Neuron (in vitro differentiated cells): ENCODE measurements at regions not wholly inside any gene's neighbourhood (a gene's known extent, or its start where the extent isn't known, plus 50 kb on each side); places are given as distances from the start of the nearest gene placed in this dataset.

Experiments used
- H2AFZ ChIP-seq: one replicate; pipeline ENCODE4 v1.6.1; 2013; ENCODE audit warnings: low read depth, mild to moderate bottlenecking, inconsistent platforms, low read length, moderate library complexity
- H3K27me3 ChIP-seq: one replicate; pipeline ENCODE4 v1.6.1; 2013; ENCODE audit warnings: low read length; ENCODE audit not compliant: insufficient read depth
- H3K36me3 ChIP-seq: one replicate; pipeline ENCODE4 v1.6.1; 2013; ENCODE audit warnings: low read length; ENCODE audit not compliant: insufficient read depth
- H3K4me1 ChIP-seq: one replicate; pipeline ENCODE4 v1.6.1; 2013; ENCODE audit warnings: low read length; ENCODE audit not compliant: insufficient read depth
- H3K4me3 ChIP-seq: 2 replicates; pipeline ENCODE4 v1.5.1; 2013; ENCODE audit warnings: mild to moderate bottlenecking, low read length, moderate library complexity
- H3K9me3 ChIP-seq: one replicate; pipeline ENCODE4 v1.6.1; 2013; ENCODE audit warnings: low read length

- no peak overlapping the region for H3K4me3 ChIP-seq
- H3K27me3 ChIP-seq, result peaks cover 7% of the 10 kb centered on the region
- H3K36me3 ChIP-seq, result no peaks in the 10 kb centered on the region
- H3K9me3 ChIP-seq, result no peaks in the 10 kb centered on the region
- H2AFZ ChIP-seq, result no peak overlapping the region
- no peaks in the 10 kb centered on the region for H3K4me1 ChIP-seq
Observed at GRCh38 chr2:235146871-235147565, 195.2 kb downstream of the SH3BP4 start.

GRCh38 chr2:235148201-235149170 lies 196.7 kb downstream of the SH3BP4 start:
- Histone ChIP-seq H3K36me3 (no peaks in the 10 kb centered on the region), H3K9me3 (no peaks in the 10 kb centered on the region), H2AFZ (no peak overlapping the region), H3K4me3 (no peak overlapping the region), H3K4me1 (no peaks in the 10 kb centered on the region), H3K27me3 (peaks cover 7% of the 10 kb centered on the region)

GRCh38 chr2:235149240-235149659 lies 197.4 kb downstream of the SH3BP4 start:
- Histone ChIP-seq H3K4me3 (no peak overlapping the region), H3K4me1 (no peaks in the 10 kb centered on the region), H3K36me3 (no peaks in the 10 kb centered on the region), H2AFZ (no peak overlapping the region), H3K27me3 (peaks cover 6% of the 10 kb centered on the region), H3K9me3 (no peaks in the 10 kb centered on the region)

GRCh38 chr2:235149736-235150135 lies 197.9 kb downstream of the SH3BP4 start:
- H3K4me3 ChIP-seq, result no peak overlapping the region
- H3K27me3 ChIP-seq, result peaks cover 3% of the 10 kb centered on the region
- H3K9me3 ChIP-seq, result no peaks in the 10 kb centered on the region
- H3K4me1 ChIP-seq, result no peaks in the 10 kb centered on the region
- no peak overlapping the region for H2AFZ ChIP-seq
- no peaks in the 10 kb centered on the region for H3K36me3 ChIP-seq

GRCh38 chr2:235151152-235151551 lies 199.3 kb downstream of the SH3BP4 start:
- Histone ChIP-seq H3K4me3 (no peak overlapping the region), H3K9me3 (no peaks in the 10 kb centered on the region), H2AFZ (no peak overlapping the region), H3K27me3 (no peaks in the 10 kb centered on the region), H3K4me1 (no peaks in the 10 kb centered on the region), H3K36me3 (no peaks in the 10 kb centered on the region)

GRCh38 chr2:235155163-235155562 lies 203.3 kb downstream of the SH3BP4 start:
- Histone ChIP-seq H3K4me1 (no peaks in the 10 kb centered on the region), H3K4me3 (no peak overlapping the region), H3K9me3 (no peaks in the 10 kb centered on the region), H3K36me3 (no peaks in the 10 kb centered on the region), H2AFZ (no peak overlapping the region), H3K27me3 (no peaks in the 10 kb centered on the region)

- H3K4me3 ChIP-seq, result no peak overlapping the region
- H3K27me3 ChIP-seq, result no peaks in the 10 kb centered on the region
- H3K9me3 ChIP-seq, result no peaks in the 10 kb centered on the region
- no peak overlapping the region for H2AFZ ChIP-seq
- no peaks in the 10 kb centered on the region for H3K36me3 ChIP-seq
- H3K4me1 ChIP-seq, result no peaks in the 10 kb centered on the region
Observed at GRCh38 chr2:235156055-235156454, 204.2 kb downstream of the SH3BP4 start.

GRCh38 chr2:235157746-235158482 lies 206.1 kb downstream of the SH3BP4 start:
- Histone ChIP-seq H2AFZ (no peak overlapping the region), H3K4me1 (no peaks in the 10 kb centered on the region), H3K27me3 (peaks cover 2% of the 10 kb centered on the region), H3K4me3 (no peak overlapping the region), H3K9me3 (no peaks in the 10 kb centered on the region), H3K36me3 (no peaks in the 10 kb centered on the region)

- Histone ChIP-seq H3K4me3 (no peak overlapping the region), H3K9me3 (no peaks in the 10 kb centered on the region), H3K36me3 (no peaks in the 10 kb centered on the region), H3K4me1 (no peaks in the 10 kb centered on the region), H3K27me3 (peaks cover 6% of the 10 kb centered on the region), H2AFZ (no peak overlapping the region)
Observed at GRCh38 chr2:235160281-235160810, 208.5 kb downstream of the SH3BP4 start.

- Histone ChIP-seq H3K4me1 (no peaks in the 10 kb centered on the region), H3K4me3 (no peak overlapping the region), H3K27me3 (peaks cover 6% of the 10 kb centered on the region), H3K36me3 (no peaks in the 10 kb centered on the region), H2AFZ (no peak overlapping the region), H3K9me3 (no peaks in the 10 kb centered on the region)
Observed at GRCh38 chr2:235161565-235161964, 209.7 kb downstream of the SH3BP4 start.

- Histone ChIP-seq H3K4me1 (no peaks in the 10 kb centered on the region), H2AFZ (no peak overlapping the region), H3K36me3 (no peaks in the 10 kb centered on the region), H3K9me3 (no peaks in the 10 kb centered on the region), H3K4me3 (no peak overlapping the region), H3K27me3 (peaks cover 6% of the 10 kb centered on the region)
Observed at GRCh38 chr2:235162082-235162836, 210.4 kb downstream of the SH3BP4 start.

- H3K36me3 ChIP-seq, result no peaks in the 10 kb centered on the region
Observed at GRCh38 chr2:235162837-235163197, 211.0 kb downstream of the SH3BP4 start.

More at GRCh38 chr2:235162837-235163197, 211.0 kb downstream of the SH3BP4 start:
- H3K4me3 ChIP-seq, result no peak overlapping the region
- H3K9me3 ChIP-seq, result no peaks in the 10 kb centered on the region
- H2AFZ ChIP-seq, result no peak overlapping the region
- peaks cover 6% of the 10 kb centered on the region for H3K27me3 ChIP-seq
- H3K4me1 ChIP-seq, result no peaks in the 10 kb centered on the region
